GM10248 (cell line): ENCODE measurements at regions not wholly inside any gene's neighbourhood (a gene's known extent, or its start where the extent isn't known, plus 50 kb on each side); places are given as distances from the start of the nearest gene placed in this dataset.

Source experiments
- CTCF ChIA-PET: fragments of 300-600 bp; sonication (Branson Sonifier 250); formaldehyde crosslinking; extraction: SDS; loops from one replicate; lab custom pipeline; 2021; ENCODE audit warnings: antibody characterized with exemption; lab: Yijun Ruan, JAX
- POLR2A ChIA-PET: fragments of 350-650 bp; sonication (Branson Sonifier 250); formaldehyde crosslinking; extraction: SDS; loops from one replicate; lab custom pipeline; 2020; ENCODE audit warnings: antibody characterized with exemption; lab: Yijun Ruan, JAX
- DNase-seq: peaks from one replicate; pipeline ENCODE4 v3.0.0; 2012; ENCODE audit errors: extremely low spot score
- CTCF ChIP-seq: IDR thresholded peaks from 2 replicates; pipeline ENCODE4 v1.5.1; 2012; ENCODE audit warnings: mild to moderate bottlenecking, low read depth; ENCODE audit errors: extremely low read depth, missing control alignments, control extremely low read depth

GRCh38 chr20:24895431-24895830 lies 53.6 kb upstream of the CST7 start:
- ChIA-PET CTCF (interaction anchor here (1.0 to 1.4 kb wide), 2 partner anchors 15 to 22 kb away, joined by 3 read pairs; no protein-coding TSS in a partner anchor), POLR2A (no interaction called here)
- no peak for DNase-seq
- no peak for TF ChIP-seq CTCF

- POLR2A ChIA-PET: no interaction called here
- TF ChIP-seq CTCF: no peak
- DNase-seq: no peak
- CTCF ChIA-PET: interaction anchor here (1.0 to 1.7 kb wide), 2 partner anchors 10 to 15 kb away, joined by 3 to 5 read pairs; no protein-coding TSS in a partner anchor
Observed at GRCh38 chr20:24895898-24896658, 53.0 kb upstream of the CST7 start.

- no peak for DNase-seq
- CTCF ChIA-PET: interaction anchor here (1.3 to 1.7 kb wide), 2 partner anchors 11 to 14 kb away, joined by 4 to 5 read pairs; no protein-coding TSS in a partner anchor
- no peak for TF ChIP-seq CTCF
- POLR2A ChIA-PET: no interaction called here
Observed at GRCh38 chr20:24896984-24897383, 52.1 kb upstream of the CST7 start.

DNA sequence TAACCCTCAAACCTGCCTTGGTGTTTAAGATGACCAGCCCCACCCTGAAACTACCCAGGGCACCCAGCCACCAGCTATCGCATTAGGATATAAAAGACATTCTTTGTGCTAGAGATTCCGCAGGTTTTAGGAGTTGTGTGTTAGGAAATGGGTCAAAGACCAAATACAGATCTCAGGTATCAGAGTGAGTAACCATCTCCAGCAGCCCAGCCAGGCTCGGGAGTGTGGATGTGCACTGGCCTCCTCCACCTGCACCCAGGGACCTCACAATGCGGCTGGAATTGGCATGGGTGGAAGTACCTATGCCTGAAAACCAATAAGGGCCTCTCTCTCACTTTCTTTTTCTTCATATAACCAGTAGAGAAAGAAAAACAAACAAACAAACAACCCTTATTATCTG lies 51.1 kb upstream of the CST7 start:
- TF ChIP-seq CTCF: no peak

DNA sequence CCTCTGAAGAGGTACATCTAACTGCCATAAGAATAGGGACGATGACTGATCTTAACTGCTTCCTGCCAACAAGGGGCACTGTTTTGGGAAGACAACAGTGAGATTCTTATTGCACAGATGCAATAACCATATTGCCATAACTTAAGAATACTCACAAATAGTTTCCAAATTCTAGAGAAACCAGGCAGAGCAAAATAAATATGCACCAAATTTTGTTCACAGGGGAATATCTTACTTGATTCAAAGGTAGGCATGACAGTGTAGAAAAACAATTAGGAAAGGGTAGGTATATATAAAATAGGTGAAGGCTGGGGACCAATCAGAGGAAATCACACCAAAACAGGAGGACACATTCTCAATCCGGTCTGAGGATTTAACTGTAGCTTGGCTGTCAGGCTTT lies 49.9 kb upstream of the CST7 start:
- CTCF ChIA-PET: interaction anchor here (1.7 kb wide), 1 partner anchor 19 kb away, joined by 6 read pairs; no protein-coding TSS in a partner anchor
- no peak for TF ChIP-seq CTCF
- POLR2A ChIA-PET: no interaction called here

More for the DNA sequence above, 51.1 kb upstream of the CST7 start:
- CTCF ChIA-PET: interaction anchor here (1.3 kb wide), 1 partner anchor 13 kb away, joined by 4 read pairs; no protein-coding TSS in a partner anchor
- POLR2A ChIA-PET: no interaction called here
- DNase-seq: no peak

More for the DNA sequence above, 49.9 kb upstream of the CST7 start:
- no peak for DNase-seq
